ENCODE measurements at regions not wholly inside any gene's neighbourhood (a gene's known extent, or its start where the extent isn't known, plus 50 kb on each side); places are given as distances from the start of the nearest gene placed in this dataset.

- TF ChIP-seq, protein P1, sequence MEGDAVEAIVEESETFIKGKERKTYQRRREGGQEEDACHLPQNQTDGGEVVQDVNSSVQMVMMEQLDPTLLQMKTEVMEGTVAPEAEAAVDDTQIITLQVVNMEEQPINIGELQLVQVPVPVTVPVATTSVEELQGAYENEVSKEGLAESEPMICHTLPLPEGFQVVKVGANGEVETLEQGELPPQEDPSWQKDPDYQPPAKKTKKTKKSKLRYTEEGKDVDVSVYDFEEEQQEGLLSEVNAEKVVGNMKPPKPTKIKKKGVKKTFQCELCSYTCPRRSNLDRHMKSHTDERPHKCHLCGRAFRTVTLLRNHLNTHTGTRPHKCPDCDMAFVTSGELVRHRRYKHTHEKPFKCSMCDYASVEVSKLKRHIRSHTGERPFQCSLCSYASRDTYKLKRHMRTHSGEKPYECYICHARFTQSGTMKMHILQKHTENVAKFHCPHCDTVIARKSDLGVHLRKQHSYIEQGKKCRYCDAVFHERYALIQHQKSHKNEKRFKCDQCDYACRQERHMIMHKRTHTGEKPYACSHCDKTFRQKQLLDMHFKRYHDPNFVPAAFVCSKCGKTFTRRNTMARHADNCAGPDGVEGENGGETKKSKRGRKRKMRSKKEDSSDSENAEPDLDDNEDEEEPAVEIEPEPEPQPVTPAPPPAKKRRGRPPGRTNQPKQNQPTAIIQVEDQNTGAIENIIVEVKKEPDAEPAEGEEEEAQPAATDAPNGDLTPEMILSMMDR (conservative IDR thresholded peaks at IDR 0.05; ENCODE audit: low read length), result no peak
- no peak for TF ChIP-seq EZH2phosphoT487 (IDR thresholded peaks at IDR 0.05; ENCODE audit: borderline replicate concordance, low read depth, low read length)
These were observed 342.6 kb upstream of the NFIA start for GRCh38 chr1:60739729-60740128.

Data from OCI-LY7 (cell line).